Endothelial cell of umbilical vein (primary cell): ENCODE measurements at regions not wholly inside any gene's neighbourhood (a gene's known extent, or its start where the extent isn't known, plus 50 kb on each side); places are given as distances from the start of the nearest gene placed in this dataset.

Source experiments
- BruUV-seq: library from RNA; stranded (reverse); fragments of 400-500 nt; replicated peaks from 2 replicates; lab custom pipeline; 2021; lab: Mats Ljungman, UMichigan
- CTCF ChIA-PET: fragments of 300-600, 350-600 bp; sonication (Branson Sonifier 250); formaldehyde crosslinking; loops from one replicate; lab custom pipeline; 2021; ENCODE audit warnings: antibody characterized with exemption, inconsistent platforms; lab: Charles Lee
- POLR2A ChIA-PET: fragments of 300-600, 350-600 bp; sonication (Branson Sonifier 250); formaldehyde crosslinking; loops from one replicate; lab custom pipeline; 2021; ENCODE audit warnings: antibody characterized with exemption, inconsistent platforms; lab: Charles Lee
- DNase-seq: peaks from one replicate; pipeline ENCODE4 v3.0.0-alpha.2; 2011; ENCODE audit warnings: low read depth, low spot score
- FAIRE-seq: peaks from 2 replicates; lab custom pipeline; 2011; peaks lifted over from hg19 to GRCh38; lab: Jason Lieb, UNC
- H2AFZ ChIP-seq: 2 replicates; pipeline ENCODE4 v1.6.0; 2012; ENCODE audit warnings: low read depth, low read length, control low read depth, inconsistent platforms
- H3K27ac ChIP-seq: 2 replicates; pipeline ENCODE4 v1.5.1; 2011; ENCODE audit warnings: low read depth, mild to moderate bottlenecking, control low read depth, low read length, moderate library complexity; ENCODE audit not compliant: insufficient read depth
- H3K27me3 ChIP-seq, 2 experiments: 2 replicates each; pipeline versions ENCODE4 v1.6.0 to v1.6.1; 2011; ENCODE audit warnings: low read length in 2 of 2, mixed read lengths in 1 of 2; ENCODE audit not compliant: control insufficient read depth in 2 of 2, insufficient read depth in 2 of 2
- H3K36me3 ChIP-seq, 2 experiments: 2 replicates in 1 of 2; 3 replicates in 1 of 2; pipeline ENCODE4 v1.5.1; 2011; ENCODE audit warnings: low read length in 2 of 2, mild to moderate bottlenecking in 1 of 2, moderate library complexity in 1 of 2; ENCODE audit not compliant: control insufficient read depth in 2 of 2, insufficient read depth in 2 of 2; ENCODE audit errors: extremely low read depth in 1 of 2
- H3K4me1 ChIP-seq: 3 replicates; pipeline ENCODE4 v1.5.1; 2011; ENCODE audit warnings: mild to moderate bottlenecking, low read length; ENCODE audit not compliant: control insufficient read depth, insufficient read depth; ENCODE audit errors: extremely low read depth
- H3K4me2 ChIP-seq: 2 replicates; pipeline ENCODE4 v1.6.1; 2011; ENCODE audit warnings: low read length, control low read depth, mixed read lengths; ENCODE audit not compliant: insufficient read depth
- H3K4me3 ChIP-seq, 3 experiments: fragments of 200-600 bp in 1 of 3; sonication (generic), shearing (Covaris generic) in 1 of 3; replicated peaks in 1 of 3; 2 replicates each; pipeline ENCODE4 v1.5.1; 2011 to 2016; ENCODE audit warnings: control low read depth in 3 of 3, low read length in 3 of 3, mild to moderate bottlenecking in 2 of 3, inconsistent platforms in 1 of 3, low read depth in 1 of 3, moderate library complexity in 1 of 3; ENCODE audit not compliant: insufficient read depth in 1 of 3
- H3K79me2 ChIP-seq: 2 replicates; pipeline ENCODE4 v1.6.0; 2012; ENCODE audit warnings: low read length, inconsistent platforms; ENCODE audit not compliant: control insufficient read depth, insufficient read depth
- H3K9ac ChIP-seq: replicated peaks from 2 replicates; pipeline ENCODE3; 2011; ENCODE audit warnings: low read length, control low read depth; ENCODE audit not compliant: insufficient read depth; ENCODE audit errors: extremely low read depth
- H3K9me1 ChIP-seq: replicated peaks from 3 replicates; pipeline ENCODE4 v1.6.0; 2011; ENCODE audit warnings: mild to moderate bottlenecking, low read length; ENCODE audit not compliant: control insufficient read depth, insufficient read depth; ENCODE audit errors: extremely low read depth
- H3K9me3 ChIP-seq: replicated peaks from 2 replicates; pipeline ENCODE4 v1.5.1; 2012; ENCODE audit warnings: low read length, inconsistent platforms; ENCODE audit not compliant: control insufficient read depth, insufficient read depth
- H4K20me1 ChIP-seq: replicated peaks from 2 replicates; pipeline ENCODE3; 2011; ENCODE audit warnings: mild to moderate bottlenecking, low read length; ENCODE audit not compliant: control insufficient read depth, insufficient read depth; ENCODE audit errors: extremely low read depth
- EZH2 ChIP-seq: IDR thresholded peaks from 2 replicates; pipeline ENCODE4 v1.6.1; 2012; ENCODE audit warnings: borderline replicate concordance, low read depth, mild to moderate bottlenecking, moderate library complexity, low read length, inconsistent platforms; ENCODE audit not compliant: severe bottlenecking
- FOS ChIP-seq: IDR thresholded peaks from 2 replicates; pipeline ENCODE4 v1.6.1; 2011; ENCODE audit warnings: mild to moderate bottlenecking, low read length, moderate library complexity, borderline replicate concordance; ENCODE audit not compliant: insufficient read depth
- GATA2 ChIP-seq: IDR thresholded peaks from 2 replicates; pipeline ENCODE4 v1.7.0; 2011; ENCODE audit warnings: low read depth, mild to moderate bottlenecking, moderate library complexity, mixed read lengths, low read length; ENCODE audit not compliant: insufficient read length, insufficient read depth
- JUN ChIP-seq: IDR thresholded peaks from 2 replicates; pipeline ENCODE4 v1.6.1; 2011; ENCODE audit warnings: borderline replicate concordance, low read depth; ENCODE audit not compliant: insufficient read length, insufficient read depth
- MYC ChIP-seq: IDR thresholded peaks from one replicate; pipeline ENCODE4 v1.6.1; 2011; ENCODE audit warnings: mild to moderate bottlenecking, low read depth, low read length
- POLR2A ChIP-seq: IDR thresholded peaks from 2 replicates; pipeline ENCODE4 v1.6.1; 2012; ENCODE audit warnings: low read depth, mild to moderate bottlenecking, control low read depth, low read length
- POLR2AphosphoS5 ChIP-seq: IDR thresholded peaks from 2 replicates; pipeline ENCODE4 v1.6.1; 2012; ENCODE audit warnings: low read depth, mild to moderate bottlenecking, control low read depth, low read length, moderate library complexity; ENCODE audit not compliant: insufficient read depth
- dilution Hi-C: fragments of 300-500 bp; cut with MboI; formaldehyde crosslinking; loops from one replicate; pipeline ENCODE4 v1.15.0; 2019; ENCODE audit warnings: low sequenced_read_pairs; ENCODE audit not compliant: extremely low pct_ligation_motif_present
- intact Hi-C: fragments of 100-400 bp; cut with micrococcal nuclease; formaldehyde crosslinking; loops from one replicate; pipeline ENCODE4 v1.10.0; 2022
- TF ChIP-seq, protein P1 (sequence below): IDR thresholded peaks from 2 replicates; pipeline ENCODE4 v1.6.1; 2011; ENCODE audit not compliant: insufficient read depth, insufficient read length
- TF ChIP-seq, protein P2 (sequence below), 2 donors: IDR thresholded peaks; 1 replicate in 1 of 2; 2 replicates in 1 of 2; pipeline ENCODE4 v1.5.1; 2011; ENCODE audit warnings: low read length in 2 of 2, mild to moderate bottlenecking in 2 of 2, moderate library complexity in 2 of 2, control low read depth in 1 of 2, inconsistent platforms in 1 of 2, low read depth in 1 of 2; ENCODE audit not compliant: insufficient read depth in 1 of 2; ENCODE audit errors: extremely low read depth in 1 of 2

DNA sequence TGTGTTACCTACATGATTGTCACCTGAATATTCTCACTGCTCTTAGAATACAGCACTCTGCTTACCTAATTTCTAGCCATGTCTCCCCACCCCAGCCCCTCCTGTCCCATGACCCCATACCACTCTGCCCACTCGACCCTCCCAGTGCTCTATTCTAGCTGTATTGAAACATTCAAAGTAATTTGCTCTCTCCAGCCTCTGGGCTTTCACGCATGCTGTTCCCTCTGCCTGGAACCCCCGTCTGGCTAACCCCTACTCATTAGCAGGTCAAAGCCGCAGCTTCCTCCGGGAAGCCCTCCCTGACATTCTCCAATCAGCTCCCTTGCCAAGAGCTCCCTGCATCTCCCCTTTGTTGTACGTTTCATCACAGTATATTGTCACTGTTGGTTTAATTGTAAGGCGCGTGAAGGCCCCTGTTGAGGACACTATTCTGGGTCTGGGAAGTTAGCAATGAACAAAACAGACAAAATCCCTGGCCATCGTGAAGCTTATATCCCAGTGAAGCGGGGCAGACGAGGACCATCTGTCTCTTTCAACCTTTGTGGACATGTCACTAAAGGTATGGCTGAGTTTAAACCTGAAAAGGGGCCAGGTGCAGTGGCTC lies 72.3 kb upstream of the LHX1 start:
- Histone ChIP-seq H3K4me3 (no peak overlapping the region), H2AFZ (no peak overlapping the region), H3K9me3 (no peaks in the 10 kb centered on the region), H4K20me1 (no peaks in the 10 kb centered on the region), H3K36me3 (no peaks in the 10 kb centered on the region), H3K4me1 (no peaks in the 10 kb centered on the region), H3K79me2 (no peaks in the 10 kb centered on the region), H3K9ac (no peak overlapping the region), H3K27ac (no peak overlapping the region), H3K9me1 (no peaks in the 10 kb centered on the region), H3K27me3 (peaks cover 0 to 3% of the 10 kb centered on the region in 2 experiments), H3K4me2 (no peak overlapping the region)
- no TSS peak for BruUV-seq
- no peak for DNase-seq
- intact Hi-C loops = no loop called here
- CTCF ChIA-PET = no interaction called here
- POLR2A ChIA-PET = no interaction called here
- FAIRE-seq = no peak
- dilution Hi-C loops = no loop called here
- TF ChIP-seq MYC = no peak
- no peak for TF ChIP-seq FOS
- TF ChIP-seq POLR2A = no peak
- TF ChIP-seq, protein P1, sequence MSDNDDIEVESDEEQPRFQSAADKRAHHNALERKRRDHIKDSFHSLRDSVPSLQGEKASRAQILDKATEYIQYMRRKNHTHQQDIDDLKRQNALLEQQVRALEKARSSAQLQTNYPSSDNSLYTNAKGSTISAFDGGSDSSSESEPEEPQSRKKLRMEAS = no peak
- no peak for TF ChIP-seq JUN
- TF ChIP-seq POLR2AphosphoS5 = no peak
- no peak for TF ChIP-seq EZH2
- no peak for TF ChIP-seq GATA2
- TF ChIP-seq, protein P2, sequence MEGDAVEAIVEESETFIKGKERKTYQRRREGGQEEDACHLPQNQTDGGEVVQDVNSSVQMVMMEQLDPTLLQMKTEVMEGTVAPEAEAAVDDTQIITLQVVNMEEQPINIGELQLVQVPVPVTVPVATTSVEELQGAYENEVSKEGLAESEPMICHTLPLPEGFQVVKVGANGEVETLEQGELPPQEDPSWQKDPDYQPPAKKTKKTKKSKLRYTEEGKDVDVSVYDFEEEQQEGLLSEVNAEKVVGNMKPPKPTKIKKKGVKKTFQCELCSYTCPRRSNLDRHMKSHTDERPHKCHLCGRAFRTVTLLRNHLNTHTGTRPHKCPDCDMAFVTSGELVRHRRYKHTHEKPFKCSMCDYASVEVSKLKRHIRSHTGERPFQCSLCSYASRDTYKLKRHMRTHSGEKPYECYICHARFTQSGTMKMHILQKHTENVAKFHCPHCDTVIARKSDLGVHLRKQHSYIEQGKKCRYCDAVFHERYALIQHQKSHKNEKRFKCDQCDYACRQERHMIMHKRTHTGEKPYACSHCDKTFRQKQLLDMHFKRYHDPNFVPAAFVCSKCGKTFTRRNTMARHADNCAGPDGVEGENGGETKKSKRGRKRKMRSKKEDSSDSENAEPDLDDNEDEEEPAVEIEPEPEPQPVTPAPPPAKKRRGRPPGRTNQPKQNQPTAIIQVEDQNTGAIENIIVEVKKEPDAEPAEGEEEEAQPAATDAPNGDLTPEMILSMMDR (IDR thresholded peaks at IDR 0.05; ENCODE audit: extremely low read depth in 1 of 2, insufficient read depth in 1 of 2, low read depth in 1 of 2, low read length in 2 of 2) = no peak
